Omental fat pad (tissue), 3 donors: ENCODE measurements at regions not wholly inside any gene's neighbourhood (a gene's known extent, or its start where the extent isn't known, plus 50 kb on each side); places are given as distances from the start of the nearest gene placed in this dataset.
"Not testable (repeated sequence)": the region's sequence is repeated elsewhere in the genome, so short reads cannot be mapped to it uniquely, and the experiment has no call there.

ENCODE experiments used
- ATAC-seq: fragments of 150-250 bp; one replicate; pipeline ENCODE4 v1.9.1; 2016; ENCODE audit warnings: mild to moderate bottlenecking, moderate library complexity; ENCODE audit not compliant: low FRiP score
- DNase-seq: peaks from one replicate; pipeline ENCODE4 v3.0.0-alpha.2; 2019; ENCODE audit warnings: low spot score
- CTCF ChIP-seq, 3 donors: fragments of 450-650 bp; IDR thresholded peaks; one replicate each; pipeline ENCODE4 v1.5.1; 2016 to 2017; ENCODE audit warnings: antibody characterized with exemption in 3 of 3, mild to moderate bottlenecking in 3 of 3, moderate library complexity in 2 of 3

- no peak for TF ChIP-seq CTCF (IDR thresholded peaks at IDR 0.05)
- DNase-seq (no peak), ATAC-seq (no peak)
These were observed 159.9 kb upstream of the PIK3R1 start for GRCh38 chr5:68055686-68056085.

GRCh38 chr5:68054638-68055037, 160.9 kb upstream of the PIK3R1 start:
- TF ChIP-seq CTCF (IDR thresholded peaks at IDR 0.05), result no peak
- ATAC-seq, result no peak
- DNase-seq, result no peak

- no peak for DNase-seq
- no peak for ATAC-seq
- TF ChIP-seq CTCF (IDR thresholded peaks at IDR 0.05), result no peak
These were observed 162.4 kb upstream of the PIK3R1 start for GRCh38 chr5:68053202-68053601.

GRCh38 chr5:68049053-68049713, 166.4 kb upstream of the PIK3R1 start:
- no peak for DNase-seq
- no peak for TF ChIP-seq CTCF (IDR thresholded peaks at IDR 0.05)
- ATAC-seq, result no peak

DNA sequence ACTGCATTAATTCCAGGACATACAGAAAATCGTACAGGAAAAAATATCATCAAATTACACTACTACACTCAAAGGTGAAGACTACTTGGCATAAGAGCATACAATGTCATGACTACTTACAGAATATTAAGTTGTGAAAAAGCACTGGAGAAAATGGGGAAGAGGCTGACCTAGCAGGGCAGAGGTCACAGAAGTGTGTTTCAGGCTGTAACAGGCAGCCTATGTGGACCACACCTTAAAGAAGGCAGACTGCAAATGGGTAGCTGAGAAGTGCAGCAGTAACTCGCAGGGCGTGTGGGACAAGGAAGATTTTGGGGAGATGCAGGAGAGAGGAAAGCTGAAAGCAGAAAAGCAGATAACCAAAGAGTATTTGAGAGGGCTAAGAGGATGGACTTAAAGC, 167.0 kb upstream of the PIK3R1 start:
- ATAC-seq, result no peak
- no peak for DNase-seq
- TF ChIP-seq CTCF (IDR thresholded peaks at IDR 0.05), result no peak

- ATAC-seq, DNase-seq: not testable (repeated sequence)
These were observed 167.5 kb upstream of the PIK3R1 start for GRCh38 chr5:68048054-68048453.

DNA sequence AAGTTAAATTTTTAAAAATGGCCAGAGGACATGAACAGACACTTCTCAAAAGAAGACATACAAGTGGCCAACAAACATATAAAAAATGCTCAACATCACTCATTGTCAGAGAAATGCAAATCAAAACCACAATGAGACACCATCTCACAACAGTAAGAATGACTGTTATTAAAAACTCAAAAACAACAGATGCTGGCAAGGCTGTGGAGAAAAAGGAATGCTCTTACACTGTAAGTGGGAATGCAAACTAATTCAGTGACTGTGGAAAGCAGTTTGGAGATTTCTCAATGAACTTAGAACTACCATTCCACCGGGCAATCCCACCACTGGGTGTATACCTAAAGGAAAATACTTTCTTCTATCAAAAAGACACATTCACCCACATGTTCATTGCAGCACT, 168.5 kb upstream of the PIK3R1 start:
- ATAC-seq (no peak), DNase-seq (no peak)
- TF ChIP-seq CTCF (IDR thresholded peaks at IDR 0.05), result no peak
